GM04504 (cell line): ENCODE measurements at regions not wholly inside any gene's neighbourhood (a gene's known extent, or its start where the extent isn't known, plus 50 kb on each side); places are given as distances from the start of the nearest gene placed in this dataset.
"Not testable (repeated sequence)": the region's sequence is repeated elsewhere in the genome, so short reads cannot be mapped to it uniquely, and the experiment has no call there.

Source experiments
- DNase-seq: peaks from one replicate; pipeline ENCODE4 v3.0.0-alpha.2; 2012; ENCODE audit warnings: low read depth

DNA sequence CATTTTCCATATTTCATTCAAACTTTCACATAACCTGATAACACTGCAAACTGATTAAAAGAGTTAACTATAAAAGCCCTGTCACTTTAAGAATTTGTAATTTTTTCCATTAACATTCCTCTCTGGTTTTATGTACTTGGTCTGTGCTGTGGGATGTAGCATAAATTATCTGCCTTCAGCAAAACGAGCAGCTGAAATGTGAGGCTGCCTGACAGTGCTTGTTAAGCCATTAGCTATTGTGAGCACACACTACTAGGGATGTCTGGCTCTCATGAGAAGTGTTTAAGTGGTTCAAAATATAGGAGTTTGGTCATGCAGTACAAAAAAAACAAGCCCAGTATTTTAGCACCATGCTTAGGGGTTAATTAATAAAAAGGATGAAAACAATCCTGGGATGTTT is 63.0 kb downstream of the HOXA1 start:
- peak; percentile 25 for DNase-seq

- peak; percentile 29 for DNase-seq
Observed at GRCh38 chr7:27031289-27032172, 64.3 kb downstream of the HOXA1 start.

DNA sequence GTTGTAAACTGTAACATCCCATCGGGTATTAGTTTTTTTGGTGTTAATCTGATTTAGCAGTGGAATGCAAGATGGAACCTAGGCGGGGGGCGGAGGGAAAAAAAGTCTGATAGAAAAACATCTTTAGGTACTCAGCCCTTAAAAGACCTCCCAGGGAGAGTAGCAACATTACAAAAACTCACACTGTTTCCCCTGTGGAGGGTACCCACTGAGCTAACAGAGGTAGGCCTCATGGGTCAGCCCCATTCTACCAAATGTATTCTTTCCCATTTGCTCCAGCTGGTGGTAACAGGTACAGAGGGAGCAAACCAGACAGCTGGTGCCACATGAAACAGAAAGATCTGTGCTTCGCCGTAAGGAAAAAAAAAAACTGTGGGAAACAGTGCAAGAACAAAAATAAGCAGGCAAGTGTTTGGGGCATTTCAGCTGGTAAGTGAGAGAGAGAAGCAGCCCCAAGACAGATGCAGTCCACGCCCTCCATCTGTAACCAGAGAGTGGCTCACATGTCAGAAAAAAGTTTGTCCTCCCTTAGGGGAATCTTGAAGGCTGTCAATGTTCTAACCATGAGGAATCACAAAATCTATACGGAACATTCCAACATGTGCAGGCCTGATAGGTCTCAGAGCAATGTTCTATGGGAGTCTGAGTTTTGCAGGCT is 65.3 kb downstream of the HOXA1 start:
- DNase-seq = no peak

- no peak for DNase-seq
Observed at GRCh38 chr7:27025270-27025669, 70.5 kb downstream of the HOXA1 start.

- no peak for DNase-seq
Observed at GRCh38 chr7:27010068-27010467, 85.7 kb downstream of the HOXA1 start.

- no peak for DNase-seq
Observed at GRCh38 chr7:27000496-27000895, 95.3 kb downstream of the HOXA1 start.

GRCh38 chr7:26998284-26998683 is 97.5 kb downstream of the HOXA1 start:
- DNase-seq = not testable (repeated sequence)

- DNase-seq = no peak
Observed at GRCh38 chr7:26995666-26996065, 100.1 kb downstream of the HOXA1 start.

GRCh38 chr7:26993816-26994810 is 101.7 kb downstream of the HOXA1 start:
- peak; percentile 22 for DNase-seq

DNA sequence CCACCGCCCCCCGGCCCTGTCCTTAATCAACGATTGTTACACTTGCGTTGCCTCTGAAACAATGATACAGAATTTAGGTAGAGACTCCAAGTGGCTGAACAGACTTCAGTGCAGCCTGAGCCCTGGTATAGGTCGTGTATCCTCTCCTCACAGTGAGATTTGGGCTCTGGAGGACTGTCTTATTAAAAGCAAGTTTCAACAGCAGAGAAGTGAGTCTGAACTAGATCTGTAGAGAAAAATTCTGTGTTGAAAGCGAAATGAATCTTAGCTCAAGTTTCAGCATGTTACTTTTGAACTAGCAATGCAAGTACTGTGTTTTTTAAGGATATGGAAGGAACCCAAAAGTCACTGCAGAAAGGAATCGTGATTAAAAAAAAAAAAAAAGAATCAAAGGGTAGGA is 103.1 kb downstream of the HOXA1 start:
- DNase-seq = no peak

DNA sequence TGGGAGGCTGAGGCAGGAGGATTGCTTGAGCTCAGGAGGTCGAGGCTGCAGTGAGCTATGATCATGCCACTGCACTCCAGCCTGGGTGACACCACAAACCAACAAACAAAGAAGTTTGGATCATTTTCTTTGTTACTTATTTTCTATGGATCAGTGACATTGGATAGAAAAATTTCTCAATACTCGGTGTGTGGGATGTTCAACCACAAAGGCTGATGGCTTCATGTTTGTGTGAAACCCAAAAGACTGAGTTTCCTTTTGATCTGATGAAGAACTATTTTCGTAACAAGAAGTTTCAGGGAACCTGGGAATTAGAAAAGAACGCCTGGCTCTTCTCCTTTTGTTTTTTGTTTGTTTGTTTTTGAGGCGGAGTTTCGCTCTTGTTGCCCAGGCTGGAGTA is 104.0 kb downstream of the HOXA1 start:
- DNase-seq = no peak

- no peak for DNase-seq
Observed at GRCh38 chr7:26989897-26990670, 105.7 kb downstream of the HOXA1 start.

DNA sequence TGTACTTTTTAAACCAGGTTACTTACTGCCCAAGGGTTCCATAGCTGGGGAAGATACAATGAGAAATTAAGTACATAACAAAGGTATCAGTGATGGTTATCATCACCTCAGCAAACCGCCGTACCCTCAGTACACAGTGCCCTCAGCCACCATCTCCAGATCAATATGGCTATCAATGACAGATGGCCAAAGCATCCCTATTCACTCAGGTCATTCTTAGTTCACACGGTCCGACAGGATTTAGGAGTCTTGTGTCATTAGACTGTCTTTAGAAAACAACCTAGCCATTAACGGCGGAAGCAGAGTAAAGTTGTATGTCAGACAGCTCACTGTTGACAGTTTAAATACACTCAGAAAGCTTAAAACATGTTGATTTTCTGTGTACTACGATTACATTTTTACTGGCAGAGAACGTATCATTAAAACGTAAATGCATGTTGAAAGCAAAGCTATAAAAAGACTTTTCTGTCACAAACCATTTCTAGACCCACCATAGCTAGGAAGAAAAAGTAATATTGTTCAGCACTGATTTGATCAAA is 106.9 kb downstream of the HOXA1 start:
- no peak for DNase-seq

DNA sequence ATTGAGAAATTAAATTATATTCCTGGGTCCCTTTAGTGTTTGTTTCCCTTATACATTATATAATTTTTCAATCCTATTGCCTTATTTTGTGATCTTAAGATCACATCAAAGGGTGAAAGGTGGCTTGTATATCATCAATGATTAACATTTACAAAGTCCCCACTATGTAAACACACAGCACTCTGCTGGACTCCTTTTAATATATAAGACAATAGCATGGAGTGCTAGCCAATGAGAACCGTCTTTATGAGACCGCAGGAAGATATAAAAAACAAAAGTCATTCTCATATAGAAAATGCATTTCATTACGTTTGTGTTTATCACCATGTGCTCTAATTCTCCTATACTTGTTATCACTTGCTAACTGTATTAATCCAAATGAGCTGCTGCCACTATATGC is 108.5 kb downstream of the HOXA1 start:
- DNase-seq = no peak

DNA sequence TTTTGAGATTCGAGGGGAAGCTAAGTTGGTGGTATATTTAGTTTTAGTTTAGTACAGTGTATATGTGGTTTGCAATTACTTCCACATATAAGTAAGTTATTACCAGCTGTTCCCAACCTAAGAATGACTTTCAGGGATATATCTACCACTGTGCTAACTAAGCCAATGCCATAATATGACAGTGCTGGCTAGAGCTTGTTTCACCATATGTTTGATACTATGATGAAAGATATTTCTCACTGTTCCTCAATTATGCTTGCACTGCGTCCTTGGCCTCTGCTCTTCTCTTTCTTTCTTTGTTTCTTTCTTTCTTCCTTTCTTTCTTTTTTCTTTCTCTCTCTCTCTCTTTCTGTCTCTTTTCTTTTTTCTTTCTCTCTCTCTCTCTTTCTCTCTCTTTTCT is 113.8 kb upstream of the SKAP2 start:
- DNase-seq = no peak

DNA sequence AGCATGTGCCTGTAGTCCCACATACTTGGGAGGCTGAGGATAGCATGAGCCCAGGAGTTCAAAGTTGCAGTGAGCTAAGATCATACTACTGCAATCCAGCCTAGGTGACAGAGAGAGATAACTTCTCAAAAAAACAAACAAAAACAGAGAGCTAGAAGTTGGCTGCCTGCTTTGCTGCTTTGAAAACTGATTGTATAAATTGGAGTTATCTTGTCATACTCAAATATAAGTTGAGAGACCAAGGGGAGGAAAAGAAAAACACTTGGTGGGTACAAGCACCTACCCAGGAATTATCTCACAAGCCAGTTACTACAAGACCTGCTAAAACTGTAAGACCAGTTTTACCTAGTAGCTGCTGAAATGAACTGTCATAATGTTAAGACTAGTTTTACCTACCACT is 112.5 kb upstream of the SKAP2 start:
- no peak for DNase-seq

DNA sequence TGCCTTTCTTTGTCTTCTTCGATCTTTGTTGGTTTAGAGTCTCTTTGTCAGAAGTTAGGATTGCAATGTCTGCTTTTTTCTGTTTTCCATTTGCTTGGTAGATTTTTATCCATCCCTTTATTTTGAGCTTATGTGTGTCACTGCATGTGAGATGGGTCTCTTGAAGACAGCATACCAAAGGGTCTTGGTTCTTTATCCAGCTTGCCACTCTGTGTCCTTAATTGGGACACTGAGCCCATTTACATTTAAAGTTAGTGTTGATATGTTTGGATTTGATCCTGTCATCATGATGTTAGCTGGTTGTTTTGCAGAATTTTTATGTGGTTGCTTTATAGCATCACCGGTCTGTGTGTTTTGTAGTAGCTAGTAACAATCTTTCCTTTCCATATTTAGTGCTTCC is 107.5 kb upstream of the SKAP2 start:
- DNase-seq = not testable (repeated sequence)

- no peak for DNase-seq
Observed at GRCh38 chr7:26965724-26966123, 101.3 kb upstream of the SKAP2 start.

DNA sequence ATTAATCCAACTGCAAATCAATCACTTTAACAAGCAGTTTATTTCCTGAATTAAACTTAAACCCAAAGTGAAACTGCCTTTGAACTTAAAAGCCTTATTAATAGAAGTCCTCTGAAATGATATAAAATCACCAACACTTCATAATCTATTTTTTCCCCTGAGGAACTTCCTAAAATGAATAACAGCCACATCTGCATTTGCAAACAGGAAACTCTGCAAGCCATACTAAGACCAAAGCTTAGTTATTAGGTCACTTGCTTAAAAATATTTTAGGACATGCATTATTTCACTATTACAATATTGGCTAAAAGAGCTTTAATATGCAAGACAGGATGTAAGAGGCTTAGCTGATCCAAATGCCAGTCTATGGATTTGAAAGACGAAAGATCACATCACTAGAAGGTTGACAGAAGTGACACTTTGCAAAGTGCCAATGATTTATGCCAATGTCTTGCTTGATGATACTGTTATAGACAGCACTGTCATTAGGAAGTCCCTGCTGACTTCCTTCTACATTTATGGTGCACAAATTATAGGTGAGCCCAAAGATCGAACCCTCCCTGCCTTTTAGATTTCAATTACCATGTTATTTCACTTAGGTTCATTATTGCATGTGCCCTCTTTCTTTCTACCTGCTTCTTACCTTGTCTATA is 99.9 kb upstream of the SKAP2 start:
- DNase-seq = no peak

GRCh38 chr7:26959290-26959689 is 94.9 kb upstream of the SKAP2 start:
- no peak for DNase-seq

DNA sequence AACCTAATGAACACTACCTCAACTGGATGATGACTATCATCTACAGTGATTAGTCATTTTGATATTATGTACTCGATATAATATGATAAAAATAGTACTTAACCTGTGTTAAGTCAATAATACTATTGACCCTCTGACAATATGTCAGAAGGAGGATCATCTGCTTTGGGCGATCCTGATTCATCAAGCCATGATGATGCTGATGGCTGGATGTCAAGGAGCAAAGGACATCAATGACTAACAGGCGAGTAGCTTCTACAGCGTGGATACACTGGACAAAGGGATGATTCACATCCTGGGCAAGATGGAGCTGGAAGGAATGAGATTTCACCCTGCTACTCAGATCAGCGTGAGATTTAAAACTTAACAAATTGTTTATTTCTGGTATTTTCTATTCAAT is 94.4 kb upstream of the SKAP2 start:
- DNase-seq = peak; percentile 46
